K562 (cell line): ENCODE measurements at regions not wholly inside any gene's neighbourhood (a gene's known extent, or its start where the extent isn't known, plus 50 kb on each side); places are given as distances from the start of the nearest gene placed in this dataset.

Source experiments
- ATAC-seq: fragments of 200-7000 bp; cut with Tn5 transposase; 3 replicates; pipeline ENCODE4 v1.9.1; 2020; ENCODE audit warnings: moderate library complexity
- BruUV-seq: library from RNA; stranded (reverse); fragments of 400-500 nt; replicated peaks from 2 replicates; lab custom pipeline; 2021; lab: Mats Ljungman, UMichigan
- CTCF ChIA-PET: fragments of 300-600 bp; formaldehyde crosslinking; extraction: SDS; loops from one replicate; lab custom pipeline; 2021; ENCODE audit warnings: low intra/inter-chr PET ratio; lab: Yijun Ruan, JAX
- POLR2A ChIA-PET: fragments of 300-600, 350-650 bp; sonication (Branson Sonifier 250); formaldehyde crosslinking; extraction: SDS; loops from one replicate; lab custom pipeline; 2021; ENCODE audit warnings: antibody characterized with exemption, inconsistent platforms; lab: Yijun Ruan, JAX
- DNase-seq, 4 experiments: peaks; one replicate each; pipeline versions ENCODE4 v3.0.0 to v3.0.0-alpha.2; 2011 to 2018; ENCODE audit warnings: low spot score in 3 of 4, mixed read lengths in 3 of 4; ENCODE audit errors: extremely low read depth in 1 of 4
- FAIRE-seq: peaks from 2 replicates; lab custom pipeline; 2011; peaks lifted over from hg19 to GRCh38; lab: Jason Lieb, UNC
- H2AFZ ChIP-seq: 2 replicates; pipeline ENCODE4 v1.6.0; 2011; ENCODE audit warnings: low read depth, low read length, control low read depth, inconsistent platforms
- H3K27ac ChIP-seq: fragments of 200-600 bp; 3 replicates; pipeline ENCODE4 v1.8.0; 2011; ENCODE audit warnings: low read depth, mild to moderate bottlenecking, control low read depth, inconsistent platforms, low read length, moderate library complexity, mixed read lengths; ENCODE audit errors: extremely low read depth
- H3K27me3 ChIP-seq, 2 experiments: fragments of 300-600 bp in 1 of 2; 2 replicates in 1 of 2; 3 replicates in 1 of 2; pipeline versions ENCODE4 v1.6.0 to v1.8.0; 2011; ENCODE audit warnings: inconsistent platforms in 2 of 2, low read length in 2 of 2, mild to moderate bottlenecking in 1 of 2, mixed read lengths in 1 of 2, moderate library complexity in 1 of 2; ENCODE audit not compliant: control insufficient read depth in 2 of 2, insufficient read depth in 2 of 2
- H3K36me3 ChIP-seq: fragments of 300-600 bp; 3 replicates; pipeline ENCODE4 v1.8.0; 2011; ENCODE audit warnings: mild to moderate bottlenecking, low read length, inconsistent platforms; ENCODE audit not compliant: control insufficient read depth, insufficient read depth
- H3K4me1 ChIP-seq, 2 experiments: fragments of 200-600 bp in 1 of 2; replicated peaks in 1 of 2; 2 replicates in 1 of 2; 3 replicates in 1 of 2; pipeline versions ENCODE4 v1.5.1 to v1.8.0; 2011; ENCODE audit warnings: inconsistent platforms in 2 of 2, low read length in 2 of 2, mild to moderate bottlenecking in 1 of 2, mixed read lengths in 1 of 2, moderate library complexity in 1 of 2; ENCODE audit not compliant: control insufficient read depth in 2 of 2, insufficient read depth in 2 of 2
- H3K4me2 ChIP-seq: 2 replicates; pipeline ENCODE4 v1.6.1; 2011; ENCODE audit warnings: low read length, control low read depth, inconsistent platforms, mixed read lengths; ENCODE audit not compliant: insufficient read depth
- H3K4me3 ChIP-seq: fragments of 200-600 bp; sonication (generic), shearing (Covaris generic); 2 replicates; pipeline ENCODE4 v1.5.1; 2016; ENCODE audit warnings: control low read depth, inconsistent platforms
- H3K79me2 ChIP-seq: fragments of 200-600 bp; 3 replicates; pipeline ENCODE4 v1.8.0; 2011; ENCODE audit warnings: low read length, inconsistent platforms; ENCODE audit not compliant: control insufficient read depth, insufficient read depth
- H3K9ac ChIP-seq, 2 experiments: 2 replicates each; pipeline versions ENCODE4 v1.6.0 to v1.6.1; 2011; ENCODE audit warnings: low read depth in 2 of 2, low read length in 2 of 2, control low read depth in 1 of 2, inconsistent platforms in 1 of 2, mild to moderate bottlenecking in 1 of 2, mixed read lengths in 1 of 2; ENCODE audit not compliant: insufficient read depth in 1 of 2
- H3K9me1 ChIP-seq: one replicate; pipeline ENCODE4 v1.6.0; 2011; ENCODE audit warnings: inconsistent platforms, mild to moderate bottlenecking, low read length, moderate library complexity; ENCODE audit not compliant: control insufficient read depth, insufficient read depth
- H3K9me3 ChIP-seq: replicated peaks from 2 replicates; pipeline ENCODE4 v1.5.1; 2011; ENCODE audit warnings: low read depth, low read length, inconsistent platforms; ENCODE audit not compliant: control insufficient read depth, insufficient read depth
- H4K20me1 ChIP-seq: replicated peaks from 2 replicates; pipeline ENCODE4 v1.6.1; 2011; ENCODE audit warnings: low read length, inconsistent platforms, mixed read lengths; ENCODE audit not compliant: control insufficient read depth, insufficient read depth
- CBX1 ChIP-seq: sonication (generic); IDR thresholded peaks from 2 replicates; pipeline ENCODE4 v1.6.1; 2016; ENCODE audit warnings: antibody characterized with exemption, low read depth, mild to moderate bottlenecking
- E2F8 ChIP-seq: fragments of 450-650 bp; IDR thresholded peaks from 2 replicates; pipeline ENCODE4 v1.7.1; 2018; ENCODE audit warnings: mild to moderate bottlenecking, low read depth; ENCODE audit not compliant: partially characterized antibody
- ELK1 ChIP-seq: sonication (generic); formaldehyde crosslinking; IDR thresholded peaks from 2 replicates; pipeline ENCODE4 v1.8.1; 2022; ENCODE audit warnings: missing genetic modification reagents
- EP300 ChIP-seq: IDR thresholded peaks from 2 replicates; pipeline ENCODE4 v1.6.1; 2012; ENCODE audit warnings: low read length, improper control_type of control experiment
- KAT8 ChIP-seq: fragments of 450-650 bp; IDR thresholded peaks from 2 replicates; pipeline ENCODE4 v1.6.1; 2016; ENCODE audit warnings: low read depth, mild to moderate bottlenecking
- NCOA2 ChIP-seq, 2 experiments: fragments of 450-650 bp; IDR thresholded peaks; 2 replicates each; pipeline ENCODE4 v1.6.1; 2018; ENCODE audit warnings: mild to moderate bottlenecking in 2 of 2, moderate library complexity in 1 of 2; ENCODE audit not compliant: partially characterized antibody in 2 of 2
- RBM14 ChIP-seq: fragments of 200-400 bp; formaldehyde crosslinking; IDR thresholded peaks from 2 replicates; pipeline ENCODE4 v1.6.1; 2018; ENCODE audit warnings: low read depth, mild to moderate bottlenecking, low read length, moderate library complexity, borderline replicate concordance; ENCODE audit not compliant: insufficient read depth
- TAF7 ChIP-seq: fragments of 450-650 bp; IDR thresholded peaks from 2 replicates; pipeline ENCODE4 v1.6.1; 2016; ENCODE audit warnings: missing genetic modification characterization, missing compliant biosample characterization
- ZBTB12 ChIP-seq: fragments of 250-450 bp; sonication (Bioruptor Pico); IDR thresholded peaks from 2 replicates; pipeline ENCODE4 v1.4.0; 2020
- ZNF134 ChIP-seq: fragments of 250-450 bp; sonication (Bioruptor Pico); conservative IDR thresholded peaks from 2 replicates; pipeline ENCODE4 v1.4.0; 2020
- ZNF277 ChIP-seq: fragments of 250-450 bp; sonication (Bioruptor Pico); IDR thresholded peaks from 2 replicates; pipeline ENCODE4 v1.8.0; 2022; ENCODE audit warnings: inconsistent platforms, mild to moderate bottlenecking, moderate library complexity, borderline replicate concordance
- ZNF347 ChIP-seq: fragments of 450-650 bp; formaldehyde crosslinking; IDR thresholded peaks from 2 replicates; pipeline ENCODE4 v1.4.0; 2020; ENCODE audit warnings: low read depth, mild to moderate bottlenecking, moderate library complexity
- WGBS: fragments of 100-300 bp; shearing (Covaris generic); methylation state at CpG from one replicate; pipeline ENCODE4 v1.1.6; 2016; ENCODE audit warnings: low coverage, mixed read lengths; ENCODE audit not compliant: insufficient coverage; ENCODE audit errors: missing lambda C conversion rate; 5-methylcytosine and 5-hydroxymethylcytosine counted together
- in situ Hi-C: fragments of 300-500 bp; cut with MboI; formaldehyde crosslinking; loops from 4 replicates; pipeline ENCODE4 v1.15.0; 2018; ENCODE audit warnings: inconsistent platforms, mixed read lengths
- intact Hi-C: fragments of 100-400 bp; cut with micrococcal nuclease; formaldehyde crosslinking; loops from 2 replicates; pipeline ENCODE4 v1.14.2; 2022

GRCh38 chr2:121096611-121097010 lies 188.4 kb downstream of the TFCP2L1 start:
- H3K4me3 ChIP-seq = no peak overlapping the region
- no peak overlapping the region for H3K4me2 ChIP-seq
- peaks cover 3% of the 10 kb centered on the region for H3K9me1 ChIP-seq
- TF ChIP-seq TAF7 = no peak
- TF ChIP-seq ZNF134 (CRISPR knock-in tag) = no peak
- TF ChIP-seq ZNF347 (CRISPR knock-in tag) = no peak
- TF ChIP-seq CBX1 = no peak
- no peak for TF ChIP-seq ZBTB12 (CRISPR knock-in tag)
- TF ChIP-seq E2F8 = no peak
- TF ChIP-seq EP300 = no peak
- TF ChIP-seq RBM14 = no peak
- TF ChIP-seq KAT8 = no peak
- no peak for TF ChIP-seq ZNF277
- no peak for TF ChIP-seq ELK1 (CRISPR knock-in tag)
- TF ChIP-seq NCOA2 (IDR thresholded peaks at IDR 0.05; ENCODE audit: partially characterized antibody in 2 of 2) = no peak
- TF ChIP-seq, all 486 proteins: peak for 0
- ATAC-seq = no peak
- BruUV-seq = no TSS peak
- 0% methylated on average over 4 of the region's 5 CpGs for WGBS
- Histone ChIP-seq H3K36me3 (no peaks in the 10 kb centered on the region), H3K79me2 (no peaks in the 10 kb centered on the region), H3K9me3 (no peaks in the 10 kb centered on the region), H3K27me3 (peaks cover 0 to 39% of the 10 kb centered on the region in 2 experiments; a peak in 4 of 5 replicates), H3K27ac (no peak overlapping the region), H3K9ac (no peak overlapping the region), H4K20me1 (peaks cover 8% of the 10 kb centered on the region; the same call in 1 of the 2 replicates), H3K4me1 (no peaks in the 10 kb centered on the region), H2AFZ (no peak overlapping the region)
- in situ Hi-C loops = loop anchor here (10.0 to 25.0 kb wide), 2 partner anchors 228 to 691 kb away; no protein-coding TSS in a partner anchor
- FAIRE-seq = no peak
- no peak for DNase-seq
- ChIA-PET CTCF (no interaction called here), POLR2A (interaction anchor here (1.2 kb wide), 1 partner anchor 21 kb away, joined by 4 read pairs; no protein-coding TSS in a partner anchor)
- intact Hi-C loops = loop anchor here (5.0 kb wide), 1 partner anchor 226 kb away; no protein-coding TSS in a partner anchor
